ENCODE measurements at regions not wholly inside any gene's neighbourhood (a gene's known extent, or its start where the extent isn't known, plus 50 kb on each side); places are given as distances from the start of the nearest gene placed in this dataset.
"Not testable (repeated sequence)": the region's sequence is repeated elsewhere in the genome, so short reads cannot be mapped to it uniquely, and the experiment has no call there.

DNA sequence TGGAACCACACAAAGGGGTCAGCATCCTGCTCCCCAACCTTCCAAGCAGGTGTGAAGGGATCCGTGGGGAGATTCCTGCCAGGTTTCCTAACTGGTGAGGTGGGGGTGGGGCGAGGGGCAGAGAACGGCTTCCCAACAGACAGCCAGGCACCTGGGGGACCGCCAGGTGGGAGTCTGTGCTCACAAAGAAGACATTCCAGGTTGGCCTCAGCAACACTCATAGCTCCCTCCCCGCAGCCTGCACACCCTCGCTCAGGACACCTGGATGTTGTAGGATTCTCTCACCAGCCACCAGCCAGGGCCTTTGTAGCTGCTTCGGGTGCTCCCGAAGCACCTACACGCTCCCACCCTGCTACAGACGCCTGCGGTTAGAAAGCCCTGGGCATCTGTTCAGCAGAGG is 184.8 kb upstream of the FAM240B start:
- H3K4me3 Mint-ChIP-seq; ATAC-seq (ENCODE audit: low read depth); H3K9me3 Mint-ChIP-seq; POLR2A ChIA-PET; DNase-seq; H3K36me3 Mint-ChIP-seq; H3K4me1 Mint-ChIP-seq; H3K27ac Mint-ChIP-seq; H3K27me3 Mint-ChIP-seq: not testable (repeated sequence)

DNA sequence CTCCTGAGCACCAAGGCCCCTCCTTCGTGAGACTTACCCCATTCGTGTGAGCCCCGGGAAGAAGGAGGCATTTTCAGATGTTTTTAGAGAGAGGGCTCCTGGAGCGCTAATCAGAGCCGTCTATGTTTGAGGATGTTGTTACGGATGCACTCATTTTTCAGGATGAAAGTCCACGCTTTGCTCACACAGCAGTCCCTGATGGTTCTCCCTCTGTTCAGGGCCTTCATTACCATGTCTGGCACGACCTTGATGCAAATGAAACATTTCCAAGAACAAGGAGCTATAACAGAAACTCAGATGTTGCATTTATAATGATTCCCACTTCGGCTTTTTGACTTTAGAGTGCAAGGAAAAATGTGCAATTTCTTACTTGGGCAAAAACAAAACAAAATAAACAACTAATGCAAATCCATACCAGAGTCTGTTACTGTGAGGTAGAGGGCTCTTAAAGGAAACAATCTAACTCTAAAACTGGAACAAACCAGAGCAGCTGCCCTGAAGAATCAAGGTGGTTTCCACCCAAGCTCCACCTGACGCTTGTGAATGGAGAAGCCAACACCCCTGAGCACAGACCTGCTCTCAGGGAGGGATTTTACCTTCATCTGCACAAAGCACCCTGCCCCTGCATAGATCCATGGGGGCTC is 181.7 kb upstream of the FAM240B start:
- POLR2A ChIA-PET; ATAC-seq (ENCODE audit: low read depth); H3K4me1 Mint-ChIP-seq: not testable (repeated sequence)

DNA sequence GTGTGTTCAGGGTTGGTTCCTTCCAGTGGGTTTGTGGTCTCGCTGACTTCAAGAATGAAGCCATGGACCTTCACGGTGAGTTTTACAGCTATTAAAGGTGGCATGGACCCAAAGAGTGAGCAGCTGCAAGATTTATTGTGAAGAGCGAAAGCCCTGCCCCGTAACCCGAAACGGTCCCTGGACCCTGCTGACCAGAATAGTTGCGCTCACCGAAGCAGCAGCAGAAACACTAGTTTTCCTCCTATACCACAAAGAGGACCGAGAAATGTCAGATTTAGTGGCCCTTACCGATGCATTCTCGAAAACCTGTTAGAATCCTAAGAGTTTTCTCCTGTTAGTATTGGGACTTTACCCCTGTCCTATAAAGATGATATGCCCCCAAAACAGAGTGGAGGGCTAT is 176.5 kb upstream of the FAM240B start:
- H3K36me3 Mint-ChIP-seq; POLR2A ChIA-PET; H3K9me3 Mint-ChIP-seq; H3K27ac Mint-ChIP-seq; H3K4me1 Mint-ChIP-seq; H3K27me3 Mint-ChIP-seq; H3K4me3 Mint-ChIP-seq; DNase-seq; ATAC-seq (ENCODE audit: low read depth): not testable (repeated sequence)

More for the DNA sequence above, 181.7 kb upstream of the FAM240B start:
- not testable (repeated sequence) for H3K27ac Mint-ChIP-seq, H3K9me3 Mint-ChIP-seq, DNase-seq, H3K27me3 Mint-ChIP-seq, H3K4me3 Mint-ChIP-seq, H3K36me3 Mint-ChIP-seq

DNA sequence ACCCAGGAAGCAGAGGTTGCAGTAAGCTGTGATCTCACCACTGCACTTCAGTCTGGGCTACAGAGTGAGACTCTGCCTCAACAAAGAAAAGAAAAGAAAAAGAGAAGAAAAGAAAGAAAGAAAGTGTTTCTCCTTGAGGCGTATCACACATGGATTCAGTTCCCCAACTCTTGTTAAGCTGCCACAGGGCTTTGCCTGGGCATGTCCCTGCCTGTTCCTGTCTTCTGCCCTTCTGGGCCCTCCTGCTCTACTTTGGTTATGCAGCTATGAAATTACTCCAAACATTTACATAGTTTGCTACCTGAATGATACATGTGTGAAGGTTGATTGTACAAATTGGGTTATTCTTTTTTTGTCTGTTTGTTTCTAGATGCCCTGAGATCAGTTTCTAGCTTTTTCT is 175.3 kb upstream of the FAM240B start:
- H3K4me1 Mint-ChIP-seq; H3K27me3 Mint-ChIP-seq; POLR2A ChIA-PET; DNase-seq; H3K4me3 Mint-ChIP-seq; H3K9me3 Mint-ChIP-seq; ATAC-seq (ENCODE audit: low read depth); H3K36me3 Mint-ChIP-seq; H3K27ac Mint-ChIP-seq: not testable (repeated sequence)

DNA sequence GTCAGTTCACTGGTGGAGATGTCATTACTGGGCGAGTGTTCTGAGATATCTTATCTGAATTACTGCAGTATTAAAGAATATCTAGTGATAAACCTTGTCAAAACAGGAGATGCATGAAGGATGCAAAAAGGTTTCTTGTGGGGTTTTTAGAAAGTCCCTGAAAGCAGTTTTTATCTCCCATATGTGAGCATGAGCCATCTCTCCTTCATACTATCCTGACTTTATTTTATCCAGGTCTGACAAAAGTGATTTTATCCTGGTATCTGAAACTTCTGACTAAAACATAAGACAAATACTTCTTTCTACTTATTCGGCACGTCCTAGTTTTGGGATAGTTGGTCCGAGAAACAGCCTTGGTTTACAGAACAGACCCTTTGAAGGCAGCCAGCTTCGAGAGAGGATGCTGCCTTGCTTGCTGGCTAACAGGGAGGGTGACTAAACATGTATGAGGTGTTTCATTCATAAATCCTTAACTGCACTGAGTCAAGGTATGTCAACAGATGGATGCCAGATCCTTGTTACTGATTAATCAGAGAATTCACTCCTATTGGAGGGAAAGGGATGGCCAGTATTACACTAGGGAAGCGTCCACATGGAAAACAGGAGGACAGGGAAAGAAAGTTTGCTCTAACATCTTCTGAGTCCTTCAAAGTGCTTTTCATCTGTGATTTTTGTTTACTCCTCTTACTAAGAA is 172.8 kb upstream of the FAM240B start:
- DNase-seq; POLR2A ChIA-PET; H3K9me3 Mint-ChIP-seq; H3K4me3 Mint-ChIP-seq; H3K27ac Mint-ChIP-seq; H3K36me3 Mint-ChIP-seq; H3K27me3 Mint-ChIP-seq; H3K4me1 Mint-ChIP-seq; ATAC-seq (ENCODE audit: low read depth): not testable (repeated sequence)

DNA sequence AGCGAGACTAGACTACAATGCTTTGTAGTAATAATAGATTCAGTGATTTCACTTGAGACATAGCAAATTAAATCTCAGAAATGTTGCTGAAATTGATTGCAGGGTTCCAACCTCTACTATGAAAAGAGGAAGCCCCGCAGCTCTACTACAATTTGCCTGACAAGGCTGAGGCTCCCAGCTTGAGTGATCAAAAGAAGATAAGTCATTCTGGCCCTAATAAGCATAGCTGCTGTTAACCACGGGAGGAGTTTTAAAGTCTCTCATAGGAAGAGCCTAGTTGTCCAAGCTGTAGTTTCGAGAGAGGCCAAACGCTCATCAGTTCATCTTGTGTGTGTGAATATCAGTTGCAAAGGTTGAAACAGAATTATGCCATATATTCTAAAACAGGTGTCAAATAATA is 166.1 kb upstream of the FAM240B start:
- H3K27me3 Mint-ChIP-seq; H3K27ac Mint-ChIP-seq; H3K9me3 Mint-ChIP-seq; ATAC-seq (ENCODE audit: low read depth); DNase-seq; H3K36me3 Mint-ChIP-seq; H3K4me1 Mint-ChIP-seq; POLR2A ChIA-PET; H3K4me3 Mint-ChIP-seq: not testable (repeated sequence)

DNA sequence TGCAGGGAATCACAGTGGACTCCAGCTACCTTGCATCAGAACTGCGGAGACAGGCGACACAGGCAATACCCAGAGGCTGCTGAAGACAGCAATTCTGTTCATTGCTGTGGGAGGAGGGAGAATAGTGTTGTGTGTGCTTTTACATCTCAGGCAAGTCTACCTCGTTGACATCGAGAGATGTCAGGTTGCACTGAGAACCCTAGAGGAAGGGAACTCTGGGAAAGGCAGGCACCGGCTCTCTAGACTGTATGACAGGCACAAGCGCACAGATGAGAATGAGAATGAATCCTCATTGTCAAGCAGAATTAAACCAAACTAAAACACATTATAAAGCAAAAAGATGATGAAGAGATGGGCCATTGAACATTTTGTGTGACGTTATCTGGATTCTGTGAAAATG is 155.7 kb upstream of the FAM240B start:
- H3K27me3 Mint-ChIP-seq, H3K36me3 Mint-ChIP-seq, DNase-seq: not testable (repeated sequence)

DNA sequence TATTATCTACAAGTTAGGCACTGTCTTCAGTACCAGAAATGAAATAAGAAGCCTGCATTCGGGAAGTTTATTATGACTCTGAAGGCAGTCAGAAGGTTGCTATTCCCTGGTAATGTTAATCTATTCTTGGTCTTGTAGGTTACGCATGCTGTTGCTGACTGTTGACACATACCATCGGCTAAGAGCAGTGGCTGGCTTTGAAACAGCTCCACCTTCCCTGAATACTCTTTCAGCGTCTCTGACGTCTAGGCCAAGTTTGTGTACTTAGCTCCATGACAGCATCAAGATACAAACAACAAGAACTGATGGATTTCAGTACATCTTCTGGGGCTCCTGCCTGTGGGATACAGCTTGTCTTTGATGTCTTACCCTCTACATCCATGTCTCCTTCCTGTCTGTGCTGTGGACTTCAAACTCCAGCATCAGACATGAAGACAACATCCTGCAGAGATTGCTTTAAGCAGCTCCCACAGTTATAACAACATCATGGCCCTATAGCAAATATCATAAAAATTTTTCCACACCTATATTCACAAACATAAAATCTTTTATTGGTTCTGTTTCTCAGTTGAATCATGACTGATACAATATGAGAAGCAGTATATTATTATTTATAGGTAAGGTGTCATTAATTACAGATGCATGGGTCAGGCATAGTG is 151.5 kb upstream of the FAM240B start:
- H3K4me1 Mint-ChIP-seq; H3K27ac Mint-ChIP-seq; H3K4me3 Mint-ChIP-seq; H3K36me3 Mint-ChIP-seq; POLR2A ChIA-PET; H3K27me3 Mint-ChIP-seq; ATAC-seq (ENCODE audit: low read depth); H3K9me3 Mint-ChIP-seq; DNase-seq: not testable (repeated sequence)

More for the DNA sequence above, 155.7 kb upstream of the FAM240B start:
- H3K4me1 Mint-ChIP-seq; ATAC-seq (ENCODE audit: low read depth); H3K4me3 Mint-ChIP-seq; H3K27ac Mint-ChIP-seq; H3K9me3 Mint-ChIP-seq; POLR2A ChIA-PET: not testable (repeated sequence)

DNA sequence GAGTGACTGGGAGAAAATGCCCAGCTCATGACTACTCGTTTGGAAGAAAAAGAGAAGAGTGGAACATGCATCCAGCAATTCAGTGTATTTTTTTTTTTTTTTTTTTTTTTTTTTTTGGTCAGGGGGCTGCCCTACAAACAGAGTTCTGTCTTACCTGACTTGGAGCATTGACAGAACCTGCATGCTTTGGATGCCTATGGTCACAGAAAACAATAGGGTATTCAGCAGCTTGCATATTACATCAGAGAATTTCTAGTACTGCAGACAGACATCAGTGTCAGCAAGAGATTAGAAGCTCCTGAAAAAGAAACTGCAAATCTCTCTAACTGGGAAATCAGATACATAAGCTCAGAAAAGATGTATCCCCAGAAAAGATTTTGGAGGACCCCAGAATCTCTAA is 139.9 kb upstream of the FAM240B start:
- H3K4me3 Mint-ChIP-seq; H3K27me3 Mint-ChIP-seq; H3K27ac Mint-ChIP-seq; H3K9me3 Mint-ChIP-seq; DNase-seq; POLR2A ChIA-PET; H3K36me3 Mint-ChIP-seq; ATAC-seq (ENCODE audit: low read depth); H3K4me1 Mint-ChIP-seq: not testable (repeated sequence)

DNA sequence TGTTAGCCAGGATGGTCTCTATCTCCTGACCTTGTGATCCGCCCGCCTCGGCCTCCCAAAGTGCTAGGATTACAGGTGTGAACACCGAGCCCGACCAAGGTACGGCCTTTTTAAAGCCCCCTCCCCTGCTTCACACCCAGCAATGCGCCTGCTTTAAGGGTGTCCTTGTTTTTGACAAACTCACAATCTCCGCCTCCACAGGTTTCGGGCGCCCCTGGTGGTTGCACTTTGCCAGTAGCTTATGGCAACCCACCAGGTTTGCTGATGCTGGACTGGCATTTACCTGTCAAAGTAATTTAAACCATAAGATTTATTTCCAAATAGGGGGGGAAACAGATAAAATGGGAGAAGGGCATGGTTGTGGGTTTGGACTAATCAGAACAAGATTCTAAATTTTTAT is 129.0 kb upstream of the FAM240B start:
- DNase-seq; ATAC-seq (ENCODE audit: low read depth): not testable (repeated sequence)

DNA sequence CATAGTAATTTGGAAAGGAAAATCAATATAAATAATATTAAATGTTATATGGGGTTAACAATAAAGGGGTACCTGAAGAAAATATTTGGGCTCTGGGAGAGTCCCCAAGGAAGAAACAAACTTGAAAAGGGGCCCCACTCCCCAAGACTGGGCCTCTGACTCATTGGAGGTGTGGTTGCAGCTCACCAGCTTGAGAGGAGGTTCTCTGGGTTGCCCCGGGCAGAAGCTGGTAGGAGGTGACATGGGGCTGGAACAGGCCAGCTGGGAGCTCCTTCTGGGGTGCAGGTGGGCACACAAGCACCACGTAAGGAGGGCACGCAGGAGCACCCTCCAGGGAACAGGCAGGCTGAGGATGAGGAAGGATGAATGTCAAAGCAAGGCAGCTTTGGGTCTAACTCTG is 120.3 kb upstream of the FAM240B start:
- H3K36me3 Mint-ChIP-seq; H3K27ac Mint-ChIP-seq; H3K27me3 Mint-ChIP-seq; H3K9me3 Mint-ChIP-seq; H3K4me3 Mint-ChIP-seq; DNase-seq; ATAC-seq (ENCODE audit: low read depth); H3K4me1 Mint-ChIP-seq; POLR2A ChIA-PET: not testable (repeated sequence)

More for the DNA sequence above, 129.0 kb upstream of the FAM240B start:
- H3K27me3 Mint-ChIP-seq, H3K36me3 Mint-ChIP-seq, H3K4me3 Mint-ChIP-seq, POLR2A ChIA-PET, H3K9me3 Mint-ChIP-seq, H3K4me1 Mint-ChIP-seq, H3K27ac Mint-ChIP-seq: not testable (repeated sequence)

DNA sequence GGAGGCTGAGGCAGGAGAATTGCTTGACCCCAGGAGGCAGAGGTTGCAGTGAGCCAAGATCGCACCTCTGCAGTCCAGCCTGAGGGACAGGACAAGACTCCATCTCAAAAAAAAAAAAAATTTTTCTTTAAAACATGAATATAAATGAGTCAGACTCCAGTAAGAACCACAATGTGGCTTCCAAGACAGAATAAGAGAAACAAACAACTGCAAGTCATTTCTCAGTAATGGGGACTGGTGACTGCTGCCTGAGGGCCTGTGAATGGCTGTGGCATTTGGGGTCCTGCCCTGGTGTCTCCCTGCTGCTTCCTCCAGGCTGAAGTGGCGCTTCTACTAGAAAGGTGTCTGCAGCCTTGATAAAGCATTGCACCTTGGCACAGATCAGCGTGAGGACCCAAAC is 113.8 kb upstream of the FAM240B start:
- H3K27ac Mint-ChIP-seq; H3K9me3 Mint-ChIP-seq; DNase-seq; H3K4me1 Mint-ChIP-seq; H3K36me3 Mint-ChIP-seq; POLR2A ChIA-PET; ATAC-seq (ENCODE audit: low read depth); H3K27me3 Mint-ChIP-seq; H3K4me3 Mint-ChIP-seq: not testable (repeated sequence)

DNA sequence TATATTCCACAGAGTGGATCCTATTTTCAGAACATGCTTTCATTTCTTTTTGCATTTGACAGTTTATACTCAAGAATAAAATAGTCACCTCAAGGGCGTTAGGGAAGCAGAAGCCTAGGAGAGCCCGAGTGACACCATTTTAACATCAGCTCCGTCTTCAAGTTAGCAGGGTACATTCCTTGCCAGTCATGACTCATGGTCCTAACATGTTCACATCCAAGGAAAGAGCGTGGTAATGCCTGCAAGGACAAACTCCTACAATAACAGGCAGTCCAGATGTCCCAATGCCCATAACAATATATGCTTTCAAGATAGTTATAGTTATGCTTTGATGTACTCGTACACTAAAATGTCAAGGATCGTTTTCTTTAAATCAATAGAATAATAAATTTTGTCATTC is 93.9 kb upstream of the FAM240B start:
- H3K27me3 Mint-ChIP-seq; H3K27ac Mint-ChIP-seq; ATAC-seq (ENCODE audit: low read depth); POLR2A ChIA-PET; DNase-seq; H3K36me3 Mint-ChIP-seq; H3K9me3 Mint-ChIP-seq; H3K4me3 Mint-ChIP-seq; H3K4me1 Mint-ChIP-seq: not testable (repeated sequence)

DNA sequence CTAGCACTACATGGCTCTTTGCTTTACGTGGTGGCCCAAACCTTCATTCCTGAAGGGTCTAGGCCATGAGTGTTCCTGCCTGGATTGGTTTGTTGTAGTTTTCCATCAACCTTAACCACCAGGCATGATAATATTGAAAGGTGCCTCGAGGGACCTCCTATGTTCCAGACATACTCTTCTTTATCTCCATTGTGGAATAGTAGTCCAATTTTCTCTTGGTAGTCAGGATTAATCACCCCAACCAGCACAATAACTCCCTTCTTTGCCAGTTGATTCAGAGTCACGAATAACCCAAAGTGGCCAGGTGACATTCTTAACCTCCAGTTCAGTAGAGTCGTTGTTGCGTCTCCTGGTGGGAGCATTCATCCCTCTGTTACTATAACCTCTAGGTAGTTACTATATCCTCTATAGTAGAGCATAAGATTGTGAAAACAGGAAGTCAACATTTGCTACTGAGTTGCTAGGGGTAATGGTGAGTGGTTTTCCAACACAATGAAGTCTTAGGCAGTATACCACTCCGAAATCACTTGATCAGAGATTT is 88.1 kb upstream of the FAM240B start:
- H3K27me3 Mint-ChIP-seq; ATAC-seq (ENCODE audit: low read depth); DNase-seq: not testable (repeated sequence)

More for the DNA sequence above, 88.1 kb upstream of the FAM240B start:
- H3K4me3 Mint-ChIP-seq, H3K4me1 Mint-ChIP-seq, H3K36me3 Mint-ChIP-seq, POLR2A ChIA-PET, H3K9me3 Mint-ChIP-seq, H3K27ac Mint-ChIP-seq: not testable (repeated sequence)
